Activated CD4-positive, CD25-positive, alpha-beta regulatory T cell treated with anti-CD3 and anti-CD28 coated beads, Interleukin-2, amount 50 U/mL, for 72 hours (primary cell): ENCODE measurements at regions not wholly inside any gene's neighbourhood (a gene's known extent, or its start where the extent isn't known, plus 50 kb on each side); places are given as distances from the start of the nearest gene placed in this dataset.

Experiments
- DNase-seq: peaks from one replicate; pipeline ENCODE4 v3.0.0; 2021

DNA sequence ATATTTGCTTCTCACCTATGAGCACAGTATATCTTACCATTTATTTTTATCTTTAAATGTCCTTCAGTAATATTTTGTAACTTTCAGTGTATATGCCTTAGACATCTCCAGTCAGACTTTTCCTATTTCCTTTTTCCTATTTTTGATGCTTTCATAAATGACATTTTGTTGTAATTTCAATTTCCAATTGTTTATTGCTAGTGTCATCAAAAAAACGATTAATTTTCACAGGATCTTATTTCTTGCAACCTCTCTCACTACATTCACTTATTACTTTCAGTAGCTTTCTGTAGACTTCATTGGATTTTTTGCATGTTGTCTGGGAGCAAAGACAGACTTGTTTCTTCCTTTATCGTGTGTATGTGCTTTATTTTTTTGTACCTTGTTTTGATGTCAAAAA lies 602.4 kb downstream of the AJAP1 start:
- DNase-seq = no peak

- no peak for DNase-seq
These were observed 600.6 kb downstream of the AJAP1 start for GRCh38 chr1:5254975-5255374.

DNA sequence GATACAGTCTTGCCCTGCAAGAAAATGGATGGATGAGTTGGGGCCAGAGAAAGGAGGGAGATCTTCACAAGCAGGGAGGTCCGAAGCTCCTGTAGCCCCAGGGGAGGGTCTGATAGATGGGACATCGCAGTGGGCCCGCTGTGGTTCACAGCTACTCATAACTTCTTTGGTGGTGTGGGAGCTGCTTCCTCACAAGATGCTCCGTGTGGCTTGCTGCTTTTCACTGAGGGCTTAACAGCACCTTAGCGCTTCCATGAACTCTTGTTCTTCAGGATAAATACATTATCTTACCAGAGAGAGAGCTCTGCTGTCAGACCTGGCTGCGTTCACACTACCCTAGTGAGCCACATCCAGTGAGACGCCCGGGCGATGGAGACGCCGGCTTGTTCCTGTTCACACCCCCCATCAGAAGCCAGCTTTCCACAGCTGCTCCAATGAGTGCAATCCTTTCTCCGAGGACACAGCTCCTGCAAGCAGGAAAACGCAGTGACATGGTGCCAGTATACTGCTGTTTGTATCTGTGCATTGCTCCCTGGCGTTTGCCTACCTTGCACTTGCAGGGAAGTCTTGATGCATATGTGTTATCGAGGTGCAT lies 599.8 kb downstream of the AJAP1 start:
- DNase-seq = no peak

DNA sequence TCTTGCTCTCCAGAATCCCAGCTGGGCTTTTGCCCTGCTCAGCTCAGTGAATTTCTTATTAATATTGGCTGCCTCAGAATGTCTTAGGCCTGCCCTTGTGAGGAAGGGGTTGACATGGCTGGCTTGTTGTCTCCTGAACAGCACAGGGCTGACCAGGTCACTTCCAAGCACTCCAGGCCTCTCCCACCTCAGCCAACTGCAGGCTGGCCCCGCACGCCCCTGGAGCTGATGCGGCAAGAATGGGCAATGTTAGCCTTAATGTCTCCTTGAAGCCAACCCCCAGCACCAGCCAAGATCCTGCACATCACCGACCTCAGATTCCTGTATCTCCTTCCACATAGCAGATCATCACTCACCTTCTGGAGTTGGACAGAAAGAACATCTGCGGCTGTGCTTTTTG lies 598.6 kb downstream of the AJAP1 start:
- DNase-seq = no peak

DNA sequence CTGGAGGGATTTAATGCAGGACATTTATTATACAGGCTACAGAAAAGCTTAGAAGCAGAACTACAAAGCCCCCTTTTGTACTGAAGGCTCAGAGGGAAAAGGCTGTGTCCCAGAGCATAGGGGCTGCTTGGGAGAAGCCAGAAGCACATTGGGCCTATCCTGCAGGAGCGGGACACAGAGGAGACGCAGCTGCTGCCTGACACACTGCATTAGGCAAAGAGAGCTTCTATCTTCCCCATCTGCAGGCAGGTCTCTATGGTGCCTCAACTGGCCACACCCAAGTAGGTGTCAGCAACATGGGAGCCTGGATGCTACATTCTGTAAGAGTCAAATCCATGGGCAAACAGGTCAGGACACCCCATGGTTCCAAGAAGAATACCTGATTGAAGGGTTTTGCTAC lies 595.9 kb downstream of the AJAP1 start:
- DNase-seq = no peak

DNA sequence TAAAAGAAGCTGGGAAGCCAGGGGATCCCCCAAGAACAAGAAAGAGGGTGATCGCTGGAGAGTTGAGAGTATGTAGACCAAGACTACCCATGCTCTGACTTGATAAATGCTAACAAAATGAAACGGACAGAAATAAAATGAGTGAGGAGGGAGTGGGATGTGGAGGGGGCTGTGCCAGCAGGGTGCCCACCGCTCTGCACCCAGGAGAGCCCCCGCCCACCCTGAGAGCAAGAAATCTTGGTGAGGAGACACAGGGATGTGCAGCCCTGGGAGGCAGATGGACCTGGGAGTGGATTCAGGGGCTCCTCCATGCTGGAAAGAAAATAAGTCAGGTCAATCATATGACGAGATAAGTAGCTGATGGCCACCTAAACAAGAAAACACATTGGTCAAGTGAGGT lies 590.9 kb downstream of the AJAP1 start:
- DNase-seq = no peak

DNA sequence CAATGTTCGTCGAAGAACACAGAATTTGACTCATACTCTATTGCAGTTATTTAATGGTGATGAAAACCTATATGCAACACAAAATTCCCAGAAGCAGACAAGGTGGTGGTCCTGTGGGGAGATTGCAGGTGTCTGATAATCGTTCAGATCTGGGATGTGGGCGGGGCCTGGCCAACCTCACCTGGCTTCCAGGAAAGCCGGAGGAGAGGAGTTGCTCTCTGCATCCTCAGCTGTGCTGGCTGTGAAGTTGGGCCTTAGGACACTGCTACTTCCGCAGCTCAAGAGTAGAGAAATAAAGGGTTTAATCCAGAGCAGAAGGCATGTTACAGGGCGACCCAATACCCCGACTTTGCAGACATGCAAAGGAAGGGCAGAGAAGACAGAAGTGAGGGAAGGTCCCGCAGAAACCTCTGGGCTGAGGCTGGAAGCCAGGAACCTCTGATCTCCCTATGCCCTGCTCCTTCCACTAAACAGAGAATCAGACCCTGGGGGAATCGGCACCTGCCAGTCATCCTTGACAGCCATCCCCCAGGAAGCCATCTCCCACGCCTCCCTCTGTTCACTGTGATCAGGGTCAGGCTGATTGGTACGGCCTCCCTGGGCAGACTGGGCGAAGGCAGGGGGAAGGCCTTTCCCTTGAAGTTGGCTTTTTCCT lies 590.3 kb downstream of the AJAP1 start:
- DNase-seq = no peak

GRCh38 chr1:5242850-5243249 lies 588.4 kb downstream of the AJAP1 start:
- no peak for DNase-seq

- no peak for DNase-seq
These were observed 585.5 kb downstream of the AJAP1 start for GRCh38 chr1:5239911-5240310.

GRCh38 chr1:5238351-5239130 lies 584.1 kb downstream of the AJAP1 start:
- DNase-seq = no peak

DNA sequence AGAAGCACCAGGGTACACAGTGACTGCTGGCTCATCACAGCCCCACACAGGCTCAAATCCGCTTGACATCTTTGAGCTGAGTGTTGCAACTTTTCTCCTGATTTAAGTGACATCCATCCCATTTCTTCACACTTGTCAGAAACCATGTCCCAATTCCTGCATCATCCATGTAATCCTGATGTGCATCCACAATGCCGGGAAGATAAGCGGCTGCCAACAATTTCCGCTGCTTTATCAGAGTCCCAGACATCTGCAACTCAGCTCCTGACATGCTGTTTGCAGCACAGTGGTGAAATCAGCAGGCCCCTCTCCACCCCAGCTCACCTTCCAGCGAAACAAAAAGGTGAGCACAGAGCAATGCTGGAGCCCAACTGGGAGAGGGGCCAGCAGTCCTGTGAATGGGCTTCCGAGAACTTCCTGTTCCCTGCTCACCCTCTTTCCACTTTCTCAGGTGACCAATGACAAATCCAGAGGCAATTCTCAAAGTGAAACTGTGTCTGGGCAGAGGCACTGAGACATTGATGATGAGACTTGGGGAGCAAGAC lies 581.0 kb downstream of the AJAP1 start:
- DNase-seq = no peak

GRCh38 chr1:5232537-5232936 lies 578.1 kb downstream of the AJAP1 start:
- DNase-seq = no peak

DNA sequence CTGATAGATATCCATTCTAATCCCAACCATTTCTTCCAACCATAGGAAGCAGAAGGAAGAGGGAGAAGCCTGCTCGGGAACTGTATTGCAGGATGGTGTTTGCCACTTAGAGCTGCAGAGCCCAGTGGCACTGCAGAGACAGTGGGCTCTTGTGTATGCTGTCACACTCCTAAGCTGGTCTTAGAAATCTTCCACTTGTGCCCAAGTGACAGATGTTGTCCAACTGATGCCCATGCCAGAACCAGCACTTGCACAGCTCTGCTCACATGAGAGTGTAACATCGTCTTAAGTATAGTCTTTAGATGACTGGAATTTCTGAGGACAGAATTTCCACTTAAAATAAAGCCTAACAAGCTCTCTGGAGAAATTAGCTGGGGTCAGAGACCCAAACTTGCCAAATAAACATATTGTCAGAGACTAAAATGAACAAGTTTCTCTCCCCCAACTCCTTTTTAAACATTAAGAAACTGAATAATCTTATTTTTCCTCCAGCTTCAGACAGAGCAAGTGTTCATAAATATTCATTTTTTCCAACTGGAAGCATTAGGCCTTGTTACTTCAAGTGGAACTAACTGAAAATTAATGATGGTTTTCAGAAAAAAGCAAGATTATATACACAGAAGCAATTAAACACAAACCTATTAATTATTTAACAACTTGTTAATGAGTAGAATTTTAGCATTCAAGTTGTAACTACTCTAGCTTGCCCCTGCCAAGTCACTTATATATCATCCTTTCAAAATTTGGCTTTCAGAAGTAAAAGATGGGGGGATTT lies 577.3 kb downstream of the AJAP1 start:
- no peak for DNase-seq

GRCh38 chr1:5227114-5227513 lies 572.7 kb downstream of the AJAP1 start:
- DNase-seq = no peak

- DNase-seq = no peak
These were observed 571.6 kb downstream of the AJAP1 start for GRCh38 chr1:5225707-5226704.

- DNase-seq = no peak
These were observed 568.8 kb downstream of the AJAP1 start for GRCh38 chr1:5223206-5223605.

DNA sequence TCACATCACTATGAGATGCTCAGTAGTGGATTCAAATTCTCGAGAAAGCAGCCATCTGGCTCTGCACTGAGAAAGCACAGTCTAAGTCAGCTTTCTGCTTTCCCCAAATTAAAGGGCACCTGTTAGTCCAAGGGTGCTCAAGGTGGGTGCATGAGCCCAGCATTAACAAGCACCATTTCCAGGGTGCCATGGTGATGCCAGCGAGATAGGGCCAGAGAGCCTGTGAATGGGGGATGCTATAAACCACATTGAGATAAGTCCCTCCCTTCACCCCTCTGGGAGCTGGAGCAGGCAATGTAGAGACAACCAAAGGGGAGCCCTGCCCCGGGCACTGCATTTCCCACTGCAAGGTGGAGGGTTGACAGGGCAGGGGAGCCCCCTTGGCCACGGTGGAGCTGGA lies 568.2 kb downstream of the AJAP1 start:
- DNase-seq = no peak

- no peak for DNase-seq
These were observed 567.0 kb downstream of the AJAP1 start for GRCh38 chr1:5221451-5221850.

GRCh38 chr1:5220821-5221220 lies 566.4 kb downstream of the AJAP1 start:
- DNase-seq = no peak

- no peak for DNase-seq
These were observed 566.0 kb downstream of the AJAP1 start for GRCh38 chr1:5220421-5220820.

- no peak for DNase-seq
These were observed 545.6 kb downstream of the AJAP1 start for GRCh38 chr1:5200006-5200405.

- no peak for DNase-seq
These were observed 543.9 kb downstream of the AJAP1 start for GRCh38 chr1:5198328-5198727.
